MM.1S (cell line): ENCODE measurements at regions not wholly inside any gene's neighbourhood (a gene's known extent, or its start where the extent isn't known, plus 50 kb on each side); places are given as distances from the start of the nearest gene placed in this dataset.

Source experiments
- EZH2 ChIP-seq: fragments of 300-600 bp; sonication (generic); optimal IDR thresholded peaks from 2 replicates; pipeline ENCODE3; 2017; ENCODE audit warnings: low read depth, mild to moderate bottlenecking, antibody characterized with exemption, low read length, mixed read lengths
- EZH2phosphoT487 ChIP-seq: fragments of 300-600 bp; sonication (generic); IDR thresholded peaks from 2 replicates; pipeline ENCODE4 v1.6.1; 2018; ENCODE audit warnings: antibody characterized with exemption, low read length
- TF ChIP-seq, protein P1 (sequence below): fragments of 300-600 bp; sonication (generic); IDR thresholded peaks from 2 replicates; pipeline ENCODE4 v1.5.1; 2016; ENCODE audit warnings: antibody characterized with exemption, low read length, mixed read lengths

DNA sequence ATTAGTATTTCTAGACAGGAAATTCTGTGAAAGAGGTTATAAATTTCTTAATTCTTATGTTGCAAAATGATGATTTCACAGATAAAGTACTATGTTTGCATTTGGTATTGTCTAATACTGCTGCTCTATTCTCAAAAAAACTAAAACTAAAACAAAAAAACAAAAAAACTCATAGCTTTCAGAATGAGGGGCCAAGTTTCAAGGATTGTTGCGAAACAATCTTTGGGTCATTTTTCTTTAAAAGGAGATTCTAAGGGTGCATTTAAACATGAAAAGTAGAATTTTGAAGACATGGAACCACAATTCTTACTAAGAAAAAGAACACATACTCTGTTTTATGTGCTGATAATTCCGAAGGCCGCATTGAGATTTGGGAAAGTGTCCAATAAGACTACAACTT lies 645.1 kb downstream of the ADGRL2 start:
- TF ChIP-seq, protein P1, sequence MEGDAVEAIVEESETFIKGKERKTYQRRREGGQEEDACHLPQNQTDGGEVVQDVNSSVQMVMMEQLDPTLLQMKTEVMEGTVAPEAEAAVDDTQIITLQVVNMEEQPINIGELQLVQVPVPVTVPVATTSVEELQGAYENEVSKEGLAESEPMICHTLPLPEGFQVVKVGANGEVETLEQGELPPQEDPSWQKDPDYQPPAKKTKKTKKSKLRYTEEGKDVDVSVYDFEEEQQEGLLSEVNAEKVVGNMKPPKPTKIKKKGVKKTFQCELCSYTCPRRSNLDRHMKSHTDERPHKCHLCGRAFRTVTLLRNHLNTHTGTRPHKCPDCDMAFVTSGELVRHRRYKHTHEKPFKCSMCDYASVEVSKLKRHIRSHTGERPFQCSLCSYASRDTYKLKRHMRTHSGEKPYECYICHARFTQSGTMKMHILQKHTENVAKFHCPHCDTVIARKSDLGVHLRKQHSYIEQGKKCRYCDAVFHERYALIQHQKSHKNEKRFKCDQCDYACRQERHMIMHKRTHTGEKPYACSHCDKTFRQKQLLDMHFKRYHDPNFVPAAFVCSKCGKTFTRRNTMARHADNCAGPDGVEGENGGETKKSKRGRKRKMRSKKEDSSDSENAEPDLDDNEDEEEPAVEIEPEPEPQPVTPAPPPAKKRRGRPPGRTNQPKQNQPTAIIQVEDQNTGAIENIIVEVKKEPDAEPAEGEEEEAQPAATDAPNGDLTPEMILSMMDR = no peak
- TF ChIP-seq EZH2phosphoT487 = no peak
- TF ChIP-seq EZH2 = no peak
